Activated T-cell treated with anti-CD3 and anti-CD28 coated beads, Interleukin-2, amount 50 U/mL, for 24 hours (primary cell): ENCODE measurements at regions not wholly inside any gene's neighbourhood (a gene's known extent, or its start where the extent isn't known, plus 50 kb on each side); places are given as distances from the start of the nearest gene placed in this dataset.

Source experiments
- DNase-seq: peaks from one replicate; pipeline ENCODE4 v3.0.0-alpha.2; 2020
- H3K27ac Mint-ChIP-seq: 2 replicates; pipeline ENCODE4 v1.8.0; 2020; ENCODE audit warnings: mild to moderate bottlenecking, mixed read lengths
- H3K27me3 Mint-ChIP-seq: 2 replicates; pipeline ENCODE4 v1.8.0; 2020; ENCODE audit warnings: mixed read lengths
- H3K36me3 Mint-ChIP-seq: 2 replicates; pipeline ENCODE4 v1.8.0; 2020; ENCODE audit warnings: low read depth, mixed read lengths
- H3K4me1 Mint-ChIP-seq: 2 replicates; pipeline ENCODE4 v1.8.0; 2020; ENCODE audit warnings: low read depth, mixed read lengths
- H3K4me3 Mint-ChIP-seq: 2 replicates; pipeline ENCODE4 v1.8.0; 2020; ENCODE audit warnings: mild to moderate bottlenecking, moderate library complexity, mixed read lengths
- H3K9me3 Mint-ChIP-seq: 2 replicates; pipeline ENCODE4 v1.8.0; 2020; ENCODE audit warnings: mixed read lengths

DNA sequence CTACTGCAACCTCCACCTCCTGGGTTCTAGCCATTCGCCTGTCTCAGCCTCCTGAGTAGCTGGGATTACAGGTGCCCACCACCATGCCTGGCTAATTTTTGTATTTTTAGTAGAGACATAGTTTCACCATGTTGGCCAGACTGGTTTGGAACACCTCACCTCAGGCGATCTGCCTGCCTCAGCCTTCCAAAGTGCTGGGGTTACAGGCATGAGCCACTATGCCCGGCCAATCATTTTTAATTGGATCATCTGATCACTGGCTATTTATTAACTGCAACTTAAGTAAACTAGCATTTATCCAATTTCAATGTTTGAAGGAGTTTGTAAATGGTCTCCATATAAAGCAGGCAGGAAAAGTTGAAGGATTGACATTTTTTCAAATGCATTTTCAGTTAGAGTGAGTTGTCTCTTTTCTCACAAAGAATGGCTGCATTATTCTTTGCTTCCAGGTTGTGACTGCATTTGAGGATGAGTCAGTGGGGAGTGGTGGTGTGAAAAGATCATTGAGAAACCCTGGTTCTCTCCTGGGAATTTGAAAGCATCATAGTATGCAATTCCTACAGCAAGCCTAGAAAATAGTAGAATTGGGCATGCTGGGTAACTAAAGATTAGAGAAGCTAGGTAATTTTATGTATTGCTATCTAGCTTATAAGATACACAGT is 431.1 kb upstream of the ZEB2 start:
- H3K9me3 Mint-ChIP-seq: no peaks in the 10 kb centered on the region
- H3K27ac Mint-ChIP-seq: no peak overlapping the region
- peaks cover 5% of the 10 kb centered on the region for H3K4me1 Mint-ChIP-seq
- H3K4me3 Mint-ChIP-seq: no peak overlapping the region
- H3K27me3 Mint-ChIP-seq: no peaks in the 10 kb centered on the region
- DNase-seq: no peak
- no peaks in the 10 kb centered on the region for H3K36me3 Mint-ChIP-seq

DNA sequence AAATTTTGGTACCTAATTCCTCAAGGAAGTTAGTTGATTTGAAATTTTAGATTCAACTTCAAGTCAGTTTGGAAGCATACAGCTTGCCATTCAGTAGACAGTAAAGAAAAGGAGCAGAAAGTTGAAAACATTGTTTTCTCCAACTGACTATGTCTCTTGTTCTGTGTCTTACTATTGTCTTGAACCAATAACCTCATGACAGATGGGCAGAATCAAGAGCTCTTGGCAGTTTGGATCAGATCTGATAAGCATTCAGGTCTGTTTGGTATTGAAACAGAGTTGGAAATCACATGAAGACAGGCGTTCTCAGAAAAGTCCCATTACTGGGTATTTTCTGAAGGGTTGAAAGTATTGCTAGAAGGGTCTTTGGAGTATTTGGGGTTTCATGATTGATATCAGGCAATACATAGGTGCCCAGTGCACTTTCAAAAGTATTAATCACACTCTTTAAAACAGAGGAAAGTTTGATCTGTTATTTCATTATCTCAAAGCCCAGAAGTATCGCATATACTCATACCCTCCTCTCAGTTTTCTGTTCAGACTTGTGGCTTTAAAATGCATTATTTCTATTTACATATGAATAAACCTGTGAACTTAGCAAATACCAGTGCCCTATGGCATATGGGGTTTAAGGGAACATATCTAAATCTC is 428.4 kb upstream of the ZEB2 start:
- Mint-ChIP-seq H3K9me3 (no peaks in the 10 kb centered on the region), H3K27me3 (peaks cover 3% of the 10 kb centered on the region), H3K27ac (no peak overlapping the region), H3K4me3 (no peak overlapping the region), H3K36me3 (no peaks in the 10 kb centered on the region), H3K4me1 (peaks cover 5% of the 10 kb centered on the region)
- DNase-seq: no peak

DNA sequence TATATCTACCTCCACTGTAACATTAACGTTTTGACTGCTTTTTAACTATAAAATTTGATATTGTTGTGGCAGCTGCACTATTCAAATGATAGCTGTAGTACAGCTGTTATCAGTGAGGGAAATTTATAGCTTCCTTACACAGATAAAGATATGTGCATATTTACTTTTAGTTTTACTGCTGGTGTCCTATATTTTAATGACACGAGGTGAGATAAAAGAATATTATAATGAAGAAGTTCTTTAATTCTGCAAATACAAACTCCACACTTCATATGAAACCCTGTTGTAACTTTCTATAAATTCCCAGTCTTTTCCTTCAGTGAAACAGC is 427.8 kb upstream of the ZEB2 start:
- H3K36me3 Mint-ChIP-seq: no peaks in the 10 kb centered on the region
- H3K4me1 Mint-ChIP-seq: peaks cover 5% of the 10 kb centered on the region
- DNase-seq: no peak
- H3K4me3 Mint-ChIP-seq: no peak overlapping the region
- no peaks in the 10 kb centered on the region for H3K9me3 Mint-ChIP-seq
- peaks cover 3% of the 10 kb centered on the region for H3K27me3 Mint-ChIP-seq
- no peak overlapping the region for H3K27ac Mint-ChIP-seq

DNA sequence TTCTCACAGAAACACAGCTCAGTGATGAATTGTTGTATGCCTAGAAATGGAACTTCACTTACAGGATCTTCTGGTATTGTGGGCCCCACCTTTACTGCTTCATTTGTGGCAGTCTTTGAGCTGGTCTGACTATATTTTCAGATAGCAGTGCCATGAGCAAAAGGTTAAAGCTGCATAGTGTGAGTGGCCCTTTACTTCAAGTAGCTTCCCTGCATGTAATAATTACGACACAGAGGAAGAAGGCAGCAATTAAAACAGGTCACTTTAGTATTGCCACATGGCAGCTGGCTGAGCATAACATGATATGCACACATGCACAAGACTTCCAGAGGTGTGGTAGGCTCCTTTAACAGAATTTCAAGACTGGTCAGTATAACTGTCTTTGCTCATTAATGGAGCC is 426.3 kb upstream of the ZEB2 start:
- Mint-ChIP-seq H3K27ac (no peak overlapping the region), H3K4me1 (peaks cover 5% of the 10 kb centered on the region), H3K36me3 (no peaks in the 10 kb centered on the region), H3K4me3 (no peak overlapping the region), H3K9me3 (no peaks in the 10 kb centered on the region), H3K27me3 (peaks cover 3% of the 10 kb centered on the region)
- no peak for DNase-seq

DNA sequence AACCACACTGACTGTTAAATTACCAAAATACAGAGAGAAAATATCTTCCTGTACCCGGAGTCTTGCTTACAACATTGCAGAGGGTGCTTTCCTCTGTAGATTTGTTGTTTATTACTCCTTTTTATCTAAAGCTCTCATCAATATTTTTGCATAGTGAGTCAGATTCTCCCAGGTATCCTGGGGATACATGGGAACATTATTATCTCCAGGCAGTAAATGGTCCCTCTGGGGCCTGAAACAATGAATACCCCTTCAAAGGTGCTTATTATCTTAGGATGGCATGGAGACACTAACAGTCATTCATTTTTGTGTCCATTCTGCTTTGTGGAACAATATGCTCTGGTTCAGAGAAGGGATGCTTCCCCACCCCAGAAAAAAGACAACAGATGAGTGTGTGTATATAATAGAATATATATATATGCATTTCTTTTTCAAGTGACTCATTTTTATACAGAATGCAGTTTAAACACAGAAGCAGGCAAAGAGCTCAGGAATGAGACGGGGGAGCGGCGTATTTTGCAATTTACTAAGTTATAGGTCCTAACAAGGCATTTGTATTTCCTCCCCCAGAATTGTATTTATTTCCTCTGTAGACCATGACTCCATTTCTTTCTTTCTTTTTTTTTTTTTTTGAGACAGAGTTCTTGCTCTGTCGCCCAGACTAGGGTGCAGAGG is 424.8 kb upstream of the ZEB2 start:
- H3K4me1 Mint-ChIP-seq: peaks cover 5% of the 10 kb centered on the region
- no peak overlapping the region for H3K4me3 Mint-ChIP-seq
- H3K9me3 Mint-ChIP-seq: no peaks in the 10 kb centered on the region
- H3K27ac Mint-ChIP-seq: no peak overlapping the region
- no peaks in the 10 kb centered on the region for H3K36me3 Mint-ChIP-seq
- DNase-seq: no peak
- H3K27me3 Mint-ChIP-seq: peaks cover 3% of the 10 kb centered on the region

DNA sequence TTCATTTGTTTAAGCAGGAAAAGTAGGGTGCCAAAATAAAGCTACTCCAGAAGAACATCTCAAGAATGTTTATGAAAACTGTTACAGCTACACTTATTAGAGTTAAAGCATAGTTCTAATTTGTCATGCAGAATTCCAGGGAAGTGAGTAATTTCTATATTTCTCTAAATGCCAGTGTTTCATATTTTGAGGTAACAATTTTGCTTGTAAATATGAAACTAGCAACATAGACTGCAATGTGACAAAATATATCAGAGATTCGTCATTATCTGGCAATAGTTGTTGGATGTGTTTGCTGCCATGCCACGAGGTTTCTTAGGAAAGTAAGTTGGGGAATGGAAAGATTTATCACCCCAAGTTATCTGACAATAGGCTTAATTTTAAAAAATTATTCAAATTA is 424.1 kb upstream of the ZEB2 start:
- no peak for DNase-seq
- Mint-ChIP-seq H3K4me3 (no peak overlapping the region), H3K36me3 (no peaks in the 10 kb centered on the region), H3K4me1 (peaks cover 5% of the 10 kb centered on the region), H3K27me3 (peaks cover 3% of the 10 kb centered on the region), H3K9me3 (no peaks in the 10 kb centered on the region), H3K27ac (no peak overlapping the region)

DNA sequence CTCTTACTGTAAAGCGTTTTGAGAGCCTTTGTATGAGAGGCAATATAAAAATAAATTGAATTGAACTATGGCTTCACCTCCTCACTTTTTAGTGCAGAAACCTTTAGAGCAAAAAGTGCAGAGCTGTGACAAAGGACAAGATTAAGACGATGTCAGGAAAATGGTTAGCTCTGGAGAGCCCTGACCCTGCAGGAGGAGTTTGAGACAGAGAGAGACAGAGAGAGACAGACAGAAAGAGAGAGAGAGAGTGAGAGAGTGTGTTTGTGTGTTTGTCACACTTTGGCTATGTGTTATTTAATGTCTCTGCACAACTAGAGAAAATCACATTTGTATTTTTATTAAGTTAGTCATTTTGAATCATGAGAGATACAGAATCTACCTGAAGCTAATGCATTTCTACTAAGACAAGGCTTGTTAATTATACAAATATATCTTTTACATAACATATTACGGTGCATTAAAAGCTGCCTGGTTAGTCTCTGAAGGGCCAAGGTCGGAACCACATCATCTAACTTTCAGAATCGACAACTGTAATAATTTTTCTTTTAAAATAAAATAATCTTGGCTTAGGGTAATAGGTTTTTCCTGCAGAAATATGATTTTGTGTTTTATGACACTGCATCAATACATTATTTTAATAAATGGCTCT is 423.5 kb upstream of the ZEB2 start:
- Mint-ChIP-seq H3K4me3 (no peak overlapping the region), H3K9me3 (no peaks in the 10 kb centered on the region), H3K27me3 (peaks cover 3% of the 10 kb centered on the region), H3K4me1 (peaks cover 5% of the 10 kb centered on the region), H3K36me3 (no peaks in the 10 kb centered on the region), H3K27ac (no peak overlapping the region)
- no peak for DNase-seq

DNA sequence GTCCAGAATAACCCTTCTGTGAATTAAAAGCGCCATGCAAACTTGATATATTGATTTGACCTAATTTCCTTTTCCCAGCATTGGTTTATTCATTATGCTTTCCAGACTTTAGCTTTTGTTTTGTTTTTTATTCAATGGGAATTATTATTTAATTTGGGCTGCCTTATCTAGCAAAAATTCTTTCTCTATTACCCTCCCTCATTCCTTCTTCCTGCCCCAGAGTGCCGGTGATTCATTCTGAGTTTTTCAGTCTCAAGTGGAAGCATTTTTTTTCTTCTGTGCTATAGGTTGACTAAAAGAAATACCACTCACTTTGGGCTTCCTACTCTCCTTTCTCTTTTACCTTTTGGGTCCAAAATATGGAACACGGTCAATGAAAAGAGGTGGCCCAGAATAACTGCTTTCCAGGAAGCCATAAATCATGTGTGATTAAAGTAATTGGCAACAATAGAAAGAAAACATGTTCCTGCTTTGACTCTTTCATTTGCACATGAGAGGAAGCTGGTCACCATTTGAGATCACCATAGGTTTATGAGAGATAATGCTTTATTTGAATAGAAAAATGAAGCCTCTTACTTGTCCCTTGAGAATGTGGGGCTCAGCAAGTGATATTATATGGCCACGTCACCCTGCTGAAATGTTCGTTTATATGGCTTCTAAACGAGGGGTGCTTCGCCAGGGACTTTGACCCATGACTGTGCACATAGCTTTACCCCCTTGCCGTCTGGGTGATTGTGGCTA is 422.8 kb upstream of the ZEB2 start:
- peaks cover 5% of the 10 kb centered on the region for H3K27me3 Mint-ChIP-seq
- no peak for DNase-seq
- H3K9me3 Mint-ChIP-seq: no peaks in the 10 kb centered on the region
- no peaks in the 10 kb centered on the region for H3K4me1 Mint-ChIP-seq
- H3K36me3 Mint-ChIP-seq: no peaks in the 10 kb centered on the region
- H3K27ac Mint-ChIP-seq: no peak overlapping the region
- H3K4me3 Mint-ChIP-seq: no peak overlapping the region

DNA sequence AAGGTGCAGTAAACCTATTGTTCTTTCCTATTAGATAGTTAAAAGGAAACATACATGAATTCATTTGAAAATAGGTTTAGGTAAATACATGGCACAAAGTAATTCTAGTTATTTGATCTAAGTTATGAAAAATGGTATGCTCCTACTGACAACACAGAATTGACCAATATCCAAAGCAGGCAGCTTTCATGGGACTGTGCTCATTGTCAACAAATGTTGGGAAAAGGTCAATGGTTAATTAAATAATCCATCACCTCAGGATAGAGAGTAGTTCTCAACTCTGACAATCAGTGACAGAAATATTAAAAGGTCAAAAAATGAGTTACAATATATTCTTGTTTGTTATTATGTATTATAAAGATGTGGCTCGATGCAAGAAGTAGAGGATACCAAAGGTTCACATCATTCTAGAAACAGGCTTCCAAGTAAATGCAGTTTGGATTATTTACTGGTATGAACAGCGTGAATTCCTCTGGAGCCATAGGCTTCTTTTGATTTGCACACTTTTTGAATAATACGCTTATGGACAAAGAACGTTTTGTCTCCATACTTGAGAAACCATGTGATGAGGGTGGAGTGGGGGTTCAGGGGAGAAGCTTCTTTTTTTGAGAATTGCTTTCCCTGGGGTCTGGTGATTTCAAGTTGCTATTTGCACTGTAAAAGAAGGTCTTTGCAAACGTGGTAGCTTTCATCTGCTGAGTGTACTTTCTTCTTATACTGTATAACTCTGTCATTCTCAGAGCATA is 422.0 kb upstream of the ZEB2 start:
- Mint-ChIP-seq H3K27ac (no peak overlapping the region), H3K27me3 (peaks cover 5% of the 10 kb centered on the region), H3K36me3 (no peaks in the 10 kb centered on the region), H3K4me1 (no peaks in the 10 kb centered on the region), H3K4me3 (no peak overlapping the region), H3K9me3 (no peaks in the 10 kb centered on the region)
- DNase-seq: no peak

DNA sequence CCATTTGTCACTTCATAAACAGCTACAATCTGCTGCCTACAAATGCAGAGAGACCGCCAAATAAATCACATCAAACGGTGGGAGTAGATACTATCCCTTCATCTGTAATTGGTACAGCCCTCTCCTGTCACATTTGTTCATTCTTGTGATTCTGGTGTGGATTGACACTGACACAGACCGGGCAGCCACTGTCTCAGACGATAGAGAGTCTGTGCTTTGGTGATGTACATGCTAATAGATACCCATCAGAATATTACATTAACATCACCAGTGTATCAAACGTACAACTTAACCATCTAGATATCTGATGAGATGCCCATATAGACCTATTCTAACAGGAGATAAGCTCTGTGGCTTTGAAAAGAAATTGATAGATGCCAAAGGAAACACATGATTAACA is 419.7 kb upstream of the ZEB2 start:
- no peaks in the 10 kb centered on the region for H3K9me3 Mint-ChIP-seq
- no peak for DNase-seq
- H3K4me1 Mint-ChIP-seq: no peaks in the 10 kb centered on the region
- H3K36me3 Mint-ChIP-seq: no peaks in the 10 kb centered on the region
- H3K4me3 Mint-ChIP-seq: no peak overlapping the region
- H3K27ac Mint-ChIP-seq: no peak overlapping the region
- peaks cover 2% of the 10 kb centered on the region for H3K27me3 Mint-ChIP-seq

DNA sequence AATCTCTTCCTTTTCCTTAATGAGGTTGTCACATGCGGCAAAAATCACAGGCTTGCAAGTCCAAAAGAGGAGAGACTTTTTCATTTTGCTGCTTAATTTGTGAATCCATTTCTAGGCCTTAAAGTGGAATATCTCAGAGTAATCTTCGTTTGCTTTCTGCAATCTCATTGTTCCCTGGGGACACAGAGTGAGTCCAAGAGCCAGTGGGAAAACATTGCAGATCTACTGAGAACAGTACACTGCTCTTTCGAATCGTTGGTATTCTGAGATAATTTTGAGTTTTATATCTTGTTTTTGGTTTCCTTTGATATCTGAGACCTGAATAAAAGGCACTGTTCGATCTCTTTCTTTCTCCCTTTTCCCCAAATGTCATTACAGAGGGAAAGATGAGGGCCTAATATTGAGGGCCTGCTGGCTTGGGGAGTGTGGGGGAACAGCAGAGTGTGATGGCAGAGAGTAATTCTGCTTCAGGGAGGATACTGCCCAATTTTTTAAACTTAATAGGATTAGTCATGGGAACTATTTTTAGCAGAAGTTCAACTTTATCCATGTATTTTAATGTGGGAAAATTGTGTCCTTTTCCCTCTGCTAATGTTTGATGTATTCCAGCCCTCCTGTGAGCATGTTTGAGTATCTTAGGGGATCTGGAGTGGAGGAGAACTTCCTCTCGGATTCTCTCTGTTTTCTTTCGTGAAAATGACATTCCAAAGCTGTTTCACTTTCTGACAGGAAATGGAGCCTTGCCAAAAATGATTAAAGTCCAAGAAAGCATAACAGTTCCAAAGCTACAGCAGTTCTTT is 418.2 kb upstream of the ZEB2 start:
- Mint-ChIP-seq H3K36me3 (no peaks in the 10 kb centered on the region), H3K9me3 (no peaks in the 10 kb centered on the region), H3K4me1 (no peaks in the 10 kb centered on the region), H3K4me3 (no peak overlapping the region), H3K27ac (no peak overlapping the region), H3K27me3 (peaks cover 2% of the 10 kb centered on the region)
- no peak for DNase-seq

DNA sequence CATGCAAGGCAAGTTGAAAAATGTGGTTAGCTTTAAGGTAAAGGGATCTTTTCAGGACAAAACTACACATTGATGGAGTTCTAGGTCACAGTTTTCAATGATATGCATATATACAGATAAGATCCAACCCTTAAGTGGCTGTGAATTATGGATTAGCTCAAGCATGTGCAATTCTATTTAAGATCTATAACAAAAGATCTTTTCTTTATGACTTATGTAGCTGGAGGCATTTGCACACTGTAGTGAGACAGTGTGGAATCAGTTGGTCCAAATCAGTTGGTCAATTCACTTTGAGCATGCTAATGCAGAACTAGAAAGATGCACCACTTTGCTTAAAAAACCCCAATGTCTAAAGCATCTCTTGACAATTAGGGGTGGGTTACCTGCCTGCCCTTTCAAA is 417.1 kb upstream of the ZEB2 start:
- no peak overlapping the region for H3K4me3 Mint-ChIP-seq
- H3K27me3 Mint-ChIP-seq: peaks cover 2% of the 10 kb centered on the region
- no peaks in the 10 kb centered on the region for H3K9me3 Mint-ChIP-seq
- no peaks in the 10 kb centered on the region for H3K36me3 Mint-ChIP-seq
- no peaks in the 10 kb centered on the region for H3K4me1 Mint-ChIP-seq
- DNase-seq: no peak
- H3K27ac Mint-ChIP-seq: no peak overlapping the region

DNA sequence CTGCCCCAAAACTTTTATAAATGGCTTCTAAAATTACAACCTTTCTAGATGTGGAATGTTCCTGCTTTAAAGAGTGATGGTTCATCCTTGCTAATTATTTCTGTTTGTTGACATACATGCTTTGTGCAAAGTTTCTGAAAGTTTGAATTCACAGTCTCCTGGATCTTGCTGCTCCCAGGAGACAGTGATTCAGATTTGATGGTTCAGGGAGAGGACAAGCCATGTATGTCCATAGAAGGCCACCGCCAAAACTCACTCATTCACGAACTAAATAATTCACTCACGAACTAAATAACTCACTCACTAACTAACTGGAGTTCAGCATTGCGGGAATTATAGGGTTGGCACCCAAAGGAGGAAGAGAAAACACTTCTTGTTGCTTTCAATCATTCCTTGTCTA is 416.5 kb upstream of the ZEB2 start:
- H3K9me3 Mint-ChIP-seq: no peaks in the 10 kb centered on the region
- peaks cover 2% of the 10 kb centered on the region for H3K27me3 Mint-ChIP-seq
- no peaks in the 10 kb centered on the region for H3K36me3 Mint-ChIP-seq
- H3K4me1 Mint-ChIP-seq: no peaks in the 10 kb centered on the region
- no peak overlapping the region for H3K27ac Mint-ChIP-seq
- no peak for DNase-seq
- no peak overlapping the region for H3K4me3 Mint-ChIP-seq
